ENCODE measurements at regions not wholly inside any gene's neighbourhood (a gene's known extent, or its start where the extent isn't known, plus 50 kb on each side); places are given as distances from the start of the nearest gene placed in this dataset.

GRCh38 chr5:67494186-67494855, 297.7 kb upstream of the CD180 start:
- DNase-seq (ENCODE audit: low spot score in 2 of 2): peak in 1 of 2 donors; percentile 10
- H3K27me3 ChIP-seq: no peaks in the 10 kb centered on the region

DNA sequence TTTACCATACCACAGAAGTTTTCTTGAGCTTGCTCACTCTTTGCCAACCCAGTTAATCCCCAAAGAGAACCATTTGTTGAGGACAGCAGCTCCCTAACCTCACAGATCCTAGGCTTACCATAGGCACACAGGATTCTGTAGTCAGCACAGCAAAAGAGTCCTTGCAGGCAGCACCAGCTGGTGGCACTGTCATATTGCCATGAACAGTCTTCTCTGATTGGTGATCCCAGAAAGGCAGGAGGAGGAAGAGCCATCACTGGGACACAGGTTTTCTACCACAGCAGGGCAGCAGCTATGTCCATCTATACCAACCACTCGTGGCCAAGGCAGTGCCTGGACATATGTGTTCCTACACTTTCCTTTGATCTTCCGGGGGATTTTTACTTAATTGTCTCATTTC, 297.1 kb upstream of the CD180 start:
- TF ChIP-seq, protein P1, sequence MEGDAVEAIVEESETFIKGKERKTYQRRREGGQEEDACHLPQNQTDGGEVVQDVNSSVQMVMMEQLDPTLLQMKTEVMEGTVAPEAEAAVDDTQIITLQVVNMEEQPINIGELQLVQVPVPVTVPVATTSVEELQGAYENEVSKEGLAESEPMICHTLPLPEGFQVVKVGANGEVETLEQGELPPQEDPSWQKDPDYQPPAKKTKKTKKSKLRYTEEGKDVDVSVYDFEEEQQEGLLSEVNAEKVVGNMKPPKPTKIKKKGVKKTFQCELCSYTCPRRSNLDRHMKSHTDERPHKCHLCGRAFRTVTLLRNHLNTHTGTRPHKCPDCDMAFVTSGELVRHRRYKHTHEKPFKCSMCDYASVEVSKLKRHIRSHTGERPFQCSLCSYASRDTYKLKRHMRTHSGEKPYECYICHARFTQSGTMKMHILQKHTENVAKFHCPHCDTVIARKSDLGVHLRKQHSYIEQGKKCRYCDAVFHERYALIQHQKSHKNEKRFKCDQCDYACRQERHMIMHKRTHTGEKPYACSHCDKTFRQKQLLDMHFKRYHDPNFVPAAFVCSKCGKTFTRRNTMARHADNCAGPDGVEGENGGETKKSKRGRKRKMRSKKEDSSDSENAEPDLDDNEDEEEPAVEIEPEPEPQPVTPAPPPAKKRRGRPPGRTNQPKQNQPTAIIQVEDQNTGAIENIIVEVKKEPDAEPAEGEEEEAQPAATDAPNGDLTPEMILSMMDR (IDR thresholded peaks at IDR 0.05): peak in 4 of 5 experiments; percentile 4 to 23 (median 14)
- TF ChIP-seq POLR2A (IDR thresholded peaks at IDR 0.05): no peak
- Histone ChIP-seq H3K27me3 (no peaks in the 10 kb centered on the region), H3K36me3 (no peaks in the 10 kb centered on the region), H3K4me1 (peaks cover 0 to 30% (median 3%) of the 10 kb centered on the region in 4 donors), H3K4me3 (no peak overlapping the region), H3K9me3 (no peaks in the 10 kb centered on the region), H3K27ac (peak overlapping the region in 2 of 4 donors; percentile 30 to 70)
- WGBS, 2 donors: 82 to 85% methylated on average over 2 of the region's 2 CpGs
- DNase-seq (ENCODE audit: low spot score in 2 of 2): no peak

More at GRCh38 chr5:67494186-67494855, 297.7 kb upstream of the CD180 start:
- Histone ChIP-seq H3K4me1 (peaks cover 0 to 30% (median 3%) of the 10 kb centered on the region in 4 donors), H3K9me3 (no peaks in the 10 kb centered on the region), H3K27ac (peak overlapping the region; percentile 10 to 70 (median 47)), H3K4me3 (no peak overlapping the region), H3K36me3 (no peaks in the 10 kb centered on the region)
- WGBS, 2 donors: 75 to 76% methylated on average over 12 to 14 of the region's 14 CpGs
- TF ChIP-seq, protein P1 (IDR thresholded peaks at IDR 0.05): no peak
- no peak for TF ChIP-seq EP300 (IDR thresholded peaks at IDR 0.05)
- no peak for TF ChIP-seq POLR2A (IDR thresholded peaks at IDR 0.05)

GRCh38 chr5:67490543-67491321, 294.1 kb upstream of the CD180 start:
- H3K27me3 ChIP-seq: no peaks in the 10 kb centered on the region

DNA sequence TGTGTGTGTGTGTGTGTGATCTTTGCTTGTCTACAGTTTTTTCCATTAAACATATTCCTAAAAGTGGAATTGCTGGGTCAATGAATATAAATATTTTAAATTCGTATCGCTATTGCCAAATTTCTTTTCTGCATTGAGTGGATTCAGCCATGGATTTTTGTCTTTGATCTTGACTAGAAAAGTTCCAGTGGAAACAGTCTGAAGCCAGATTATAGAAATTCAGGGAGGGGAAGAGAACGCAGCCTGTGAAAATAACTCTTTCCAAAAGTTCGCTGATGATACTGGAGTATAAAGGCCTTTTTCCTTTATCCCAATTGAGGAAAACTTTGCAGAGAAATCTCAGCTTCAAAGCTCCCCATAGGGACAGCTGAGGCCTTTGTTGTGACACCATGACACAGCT, 292.3 kb upstream of the CD180 start:
- H3K27me3 ChIP-seq: no peaks in the 10 kb centered on the region

More at GRCh38 chr5:67490543-67491321, 294.1 kb upstream of the CD180 start:
- DNase-seq (ENCODE audit: low spot score in 2 of 2): no peak
- WGBS, 2 donors: 71% methylated on average over 8 of the region's 8 CpGs
- Histone ChIP-seq H3K27ac (peak overlapping the region in 2 of 4 donors; percentile 17 to 41), H3K4me1 (peaks cover 0 to 22% (median 3%) of the 10 kb centered on the region in 4 donors), H3K9me3 (no peaks in the 10 kb centered on the region), H3K36me3 (no peaks in the 10 kb centered on the region), H3K4me3 (no peak overlapping the region)
- TF ChIP-seq, protein P1 (IDR thresholded peaks at IDR 0.05): no peak

GRCh38 chr5:67487862-67488261, 291.3 kb upstream of the CD180 start:
- H3K9me3 ChIP-seq: no peaks in the 10 kb centered on the region
- no peaks in the 10 kb centered on the region for H3K27me3 ChIP-seq
- DNase-seq (ENCODE audit: low spot score in 2 of 2): no peak
- TF ChIP-seq EP300 (IDR thresholded peaks at IDR 0.05) (no peak), POLR2A (IDR thresholded peaks at IDR 0.05) (no peak)
- TF ChIP-seq, protein P1 (IDR thresholded peaks at IDR 0.05): no peak
- H3K4me1 ChIP-seq: no peaks in the 10 kb centered on the region
- H3K27ac ChIP-seq: no peak overlapping the region
- H3K4me3 ChIP-seq: no peak overlapping the region
- H3K36me3 ChIP-seq: no peaks in the 10 kb centered on the region
- 71 to 73% methylated on average over 4 of the region's 4 CpGs for WGBS, 2 donors

More for the DNA sequence above, 292.3 kb upstream of the CD180 start:
- Histone ChIP-seq H3K9me3 (no peaks in the 10 kb centered on the region), H3K4me3 (no peak overlapping the region), H3K36me3 (no peaks in the 10 kb centered on the region), H3K27ac (no peak overlapping the region), H3K4me1 (peaks cover 0 to 4% (median 0%) of the 10 kb centered on the region in 4 donors)
- no peak for TF ChIP-seq POLR2A (IDR thresholded peaks at IDR 0.05)
- WGBS, 2 donors: 68 to 73% methylated on average over 4 of the region's 4 CpGs
- DNase-seq (ENCODE audit: low spot score in 2 of 2): no peak

Data from tibial nerve (tissue), 4 donors.